ENCODE measurements at regions not wholly inside any gene's neighbourhood (a gene's known extent, or its start where the extent isn't known, plus 50 kb on each side); places are given as distances from the start of the nearest gene placed in this dataset.

DNA sequence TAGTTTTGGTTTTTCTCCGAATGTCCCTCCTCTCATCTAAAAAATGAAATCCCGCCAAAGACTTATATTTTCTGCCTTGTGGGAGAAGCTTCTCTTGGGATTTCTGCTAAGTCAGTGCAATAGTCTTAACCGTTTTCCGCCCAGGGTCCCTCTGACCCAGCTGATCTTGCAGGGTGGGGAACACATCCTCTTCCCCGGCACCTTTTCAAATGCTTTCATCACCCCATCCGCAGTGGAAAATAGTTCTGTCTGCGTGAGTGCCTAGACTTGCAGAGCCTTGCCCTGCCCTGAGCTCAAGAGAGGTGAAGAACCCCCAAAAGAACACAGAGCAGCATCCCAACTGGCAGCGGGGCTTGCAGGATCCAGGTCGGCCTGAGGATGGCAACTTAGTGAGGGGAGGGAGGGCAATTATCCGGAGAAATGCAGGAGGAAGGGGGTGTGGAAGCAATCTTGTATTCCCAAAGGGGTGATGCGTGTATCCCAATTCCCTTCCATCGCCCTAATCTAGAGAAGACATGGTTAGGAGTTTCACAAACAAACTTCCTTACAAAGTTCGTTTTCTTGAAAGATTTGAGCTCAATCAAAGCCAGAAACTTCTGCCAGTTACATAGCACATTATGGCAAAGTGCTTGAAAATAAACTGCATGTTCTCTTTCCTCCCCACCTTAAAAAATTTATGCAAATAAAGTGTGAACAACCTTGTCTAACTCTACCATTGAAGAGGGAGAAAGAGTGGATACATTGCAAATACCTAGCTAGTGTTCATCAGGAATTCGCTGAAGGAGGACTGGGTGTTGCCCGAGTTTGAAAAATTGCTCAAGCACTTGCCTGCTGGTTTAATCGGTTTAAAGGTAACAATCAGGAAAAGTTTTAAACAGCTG is 79.9 kb downstream of the NR2F2 start:
- TF ChIP-seq, protein P1, sequence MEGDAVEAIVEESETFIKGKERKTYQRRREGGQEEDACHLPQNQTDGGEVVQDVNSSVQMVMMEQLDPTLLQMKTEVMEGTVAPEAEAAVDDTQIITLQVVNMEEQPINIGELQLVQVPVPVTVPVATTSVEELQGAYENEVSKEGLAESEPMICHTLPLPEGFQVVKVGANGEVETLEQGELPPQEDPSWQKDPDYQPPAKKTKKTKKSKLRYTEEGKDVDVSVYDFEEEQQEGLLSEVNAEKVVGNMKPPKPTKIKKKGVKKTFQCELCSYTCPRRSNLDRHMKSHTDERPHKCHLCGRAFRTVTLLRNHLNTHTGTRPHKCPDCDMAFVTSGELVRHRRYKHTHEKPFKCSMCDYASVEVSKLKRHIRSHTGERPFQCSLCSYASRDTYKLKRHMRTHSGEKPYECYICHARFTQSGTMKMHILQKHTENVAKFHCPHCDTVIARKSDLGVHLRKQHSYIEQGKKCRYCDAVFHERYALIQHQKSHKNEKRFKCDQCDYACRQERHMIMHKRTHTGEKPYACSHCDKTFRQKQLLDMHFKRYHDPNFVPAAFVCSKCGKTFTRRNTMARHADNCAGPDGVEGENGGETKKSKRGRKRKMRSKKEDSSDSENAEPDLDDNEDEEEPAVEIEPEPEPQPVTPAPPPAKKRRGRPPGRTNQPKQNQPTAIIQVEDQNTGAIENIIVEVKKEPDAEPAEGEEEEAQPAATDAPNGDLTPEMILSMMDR (IDR thresholded peaks at IDR 0.05; ENCODE audit: extremely low read depth in 1 of 2, insufficient read depth in 1 of 2, low read depth in 1 of 2, low read length in 2 of 2) = no peak
- TF ChIP-seq GATA2 (IDR thresholded peaks at IDR 0.05; ENCODE audit: insufficient read depth, insufficient read length, low read depth, low read length) (no peak), EZH2 (IDR thresholded peaks at IDR 0.05; ENCODE audit: borderline replicate concordance, low read depth, low read length, severe bottlenecking) (no peak), POLR2A (IDR thresholded peaks at IDR 0.05; ENCODE audit: low read depth, low read length) (no peak), JUN (IDR thresholded peaks at IDR 0.05; ENCODE audit: borderline replicate concordance, insufficient read depth, insufficient read length, low read depth) (no peak), POLR2AphosphoS5 (IDR thresholded peaks at IDR 0.05; ENCODE audit: insufficient read depth, low read depth, low read length) (no peak)
- TF ChIP-seq, protein P2, sequence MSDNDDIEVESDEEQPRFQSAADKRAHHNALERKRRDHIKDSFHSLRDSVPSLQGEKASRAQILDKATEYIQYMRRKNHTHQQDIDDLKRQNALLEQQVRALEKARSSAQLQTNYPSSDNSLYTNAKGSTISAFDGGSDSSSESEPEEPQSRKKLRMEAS (IDR thresholded peaks at IDR 0.05; ENCODE audit: insufficient read depth, insufficient read length) = no peak

Data from endothelial cell of umbilical vein (primary cell).